ENCODE measurements at regions not wholly inside any gene's neighbourhood (a gene's known extent, or its start where the extent isn't known, plus 50 kb on each side); places are given as distances from the start of the nearest gene placed in this dataset.
"Not testable (repeated sequence)": the region's sequence is repeated elsewhere in the genome, so short reads cannot be mapped to it uniquely, and the experiment has no call there.

DNA sequence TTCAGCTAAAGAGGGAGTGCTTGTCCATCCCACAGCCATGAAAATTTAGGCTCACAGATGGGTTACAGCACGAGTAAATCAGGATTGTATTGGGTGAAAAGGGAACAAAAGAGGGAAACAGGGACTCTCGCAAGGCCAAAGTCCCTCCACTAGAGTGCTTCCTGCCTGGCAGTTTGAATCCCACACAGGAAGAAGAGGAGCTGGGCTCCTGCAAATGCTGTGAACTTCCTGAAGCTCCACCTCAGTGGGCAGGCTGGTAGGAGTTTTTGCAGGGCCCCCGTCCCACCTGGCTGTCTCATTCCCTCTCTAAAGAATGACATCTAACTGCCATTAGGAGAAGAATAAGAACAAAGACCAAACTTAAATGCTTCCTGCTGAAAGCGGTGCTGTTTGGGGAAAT lies 712.0 kb upstream of the PRMT6 start:
- H3K27me3 ChIP-seq (ENCODE audit: low read depth, low read length) = no peaks in the 10 kb centered on the region
- H3K9me3 ChIP-seq (ENCODE audit: control insufficient read depth in 1 of 2, low read length in 2 of 2) = peaks cover 0 to 7% of the 10 kb centered on the region in 2 donors
- H3K36me3 ChIP-seq (ENCODE audit: control insufficient read depth in 1 of 2, insufficient read depth in 2 of 2, low read length in 2 of 2) = no peaks in the 10 kb centered on the region
- H3K27ac ChIP-seq (ENCODE audit: low read length) = no peak overlapping the region
- no peak overlapping the region for H3K4me3 ChIP-seq (ENCODE audit: low read depth in 1 of 2, low read length in 2 of 2)
- H3K4me1 ChIP-seq (ENCODE audit: control insufficient read depth in 1 of 2, insufficient read depth in 2 of 2, low read length in 2 of 2) = no peaks in the 10 kb centered on the region

DNA sequence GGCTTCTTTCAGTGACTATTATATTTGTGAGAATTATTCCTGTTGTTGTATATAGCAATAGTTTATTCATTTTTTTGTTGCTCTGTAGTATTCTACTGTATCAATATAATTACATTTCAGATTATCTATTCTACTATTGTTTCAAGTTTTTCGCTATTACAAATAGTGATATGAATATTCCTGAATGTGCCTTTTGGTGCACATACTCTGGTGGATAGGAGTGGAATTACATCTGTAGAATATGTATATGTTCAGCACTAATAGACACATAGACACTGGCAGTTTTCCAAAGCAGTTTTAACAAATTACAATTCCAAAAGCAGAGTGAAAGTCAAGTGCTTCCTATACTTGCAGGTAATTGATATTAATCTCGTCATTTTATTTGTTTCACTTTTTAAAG lies 696.2 kb upstream of the PRMT6 start:
- Histone ChIP-seq H3K27ac (ENCODE audit: low read length) (no peak overlapping the region), H3K4me3 (ENCODE audit: low read depth in 1 of 2, low read length in 2 of 2) (no peak overlapping the region), H3K36me3 (ENCODE audit: control insufficient read depth in 1 of 2, insufficient read depth in 2 of 2, low read length in 2 of 2) (no peaks in the 10 kb centered on the region), H3K4me1 (ENCODE audit: control insufficient read depth in 1 of 2, insufficient read depth in 2 of 2, low read length in 2 of 2) (no peaks in the 10 kb centered on the region), H3K9me3 (ENCODE audit: control insufficient read depth in 1 of 2, low read length in 2 of 2) (peaks cover 0 to 6% of the 10 kb centered on the region in 2 donors), H3K27me3 (ENCODE audit: low read depth, low read length) (no peaks in the 10 kb centered on the region)

DNA sequence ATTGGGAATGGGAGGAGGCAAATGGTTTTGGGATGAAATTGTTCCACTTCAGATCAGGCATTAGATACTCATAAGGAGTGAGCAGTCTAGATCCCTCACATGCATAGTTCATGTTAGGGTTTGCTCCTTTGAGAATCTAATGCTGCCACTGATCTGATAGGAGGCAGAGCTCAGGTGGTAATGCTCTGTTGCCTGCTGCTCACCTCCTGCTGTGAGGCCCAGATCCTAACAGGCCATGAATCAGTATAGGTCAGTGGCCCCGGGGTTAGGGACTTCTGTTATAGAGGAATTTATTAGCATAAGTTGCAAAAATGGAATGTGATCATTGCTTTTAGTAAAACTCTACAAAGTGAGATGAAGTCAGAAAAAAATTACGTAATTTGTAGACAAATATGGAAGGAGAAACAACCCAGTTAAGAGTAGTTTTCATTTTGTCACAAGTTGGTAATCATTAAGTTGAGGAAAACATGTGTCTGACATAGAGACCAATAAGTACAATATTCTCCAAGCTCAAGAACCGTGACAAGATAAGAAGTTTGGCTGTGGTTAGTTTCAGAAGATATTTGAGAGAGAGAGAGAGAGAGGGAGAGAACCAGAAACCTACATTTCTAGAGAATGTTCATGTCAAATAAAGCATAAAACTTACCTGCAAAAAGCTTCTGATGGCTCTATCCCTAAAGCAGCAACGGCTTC lies 689.7 kb upstream of the PRMT6 start:
- no peak overlapping the region for H3K27ac ChIP-seq (ENCODE audit: low read length)
- no peaks in the 10 kb centered on the region for H3K27me3 ChIP-seq (ENCODE audit: low read depth, low read length)
- no peaks in the 10 kb centered on the region for H3K36me3 ChIP-seq (ENCODE audit: control insufficient read depth in 1 of 2, insufficient read depth in 2 of 2, low read length in 2 of 2)
- no peaks in the 10 kb centered on the region for H3K4me1 ChIP-seq (ENCODE audit: control insufficient read depth in 1 of 2, insufficient read depth in 2 of 2, low read length in 2 of 2)
- H3K9me3 ChIP-seq (ENCODE audit: control insufficient read depth in 1 of 2, low read length in 2 of 2) = no peaks in the 10 kb centered on the region
- H3K4me3 ChIP-seq (ENCODE audit: low read depth in 1 of 2, low read length in 2 of 2) = no peak overlapping the region

DNA sequence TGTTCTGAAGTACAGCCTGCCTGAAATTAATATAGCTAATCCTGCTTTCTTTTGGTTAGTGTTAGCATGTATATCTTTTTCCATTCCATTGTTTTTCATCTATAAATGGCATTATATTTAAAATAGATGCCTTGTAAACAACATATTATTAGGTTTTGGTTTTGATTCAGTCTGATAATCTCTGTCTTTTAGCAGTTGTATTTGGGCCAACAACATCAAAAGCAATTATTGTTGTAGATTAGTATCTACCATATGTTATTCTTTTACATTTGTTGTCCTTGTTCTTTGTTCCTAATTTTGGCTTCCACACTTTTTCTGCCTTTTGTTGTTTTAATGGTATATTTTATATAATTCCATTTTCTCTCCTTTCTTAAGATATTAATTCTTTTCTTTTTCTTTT lies 678.2 kb upstream of the PRMT6 start:
- Histone ChIP-seq H3K4me1 (ENCODE audit: control insufficient read depth in 1 of 2, insufficient read depth in 2 of 2, low read length in 2 of 2) (no peaks in the 10 kb centered on the region), H3K27ac (ENCODE audit: low read length) (no peak overlapping the region), H3K9me3 (ENCODE audit: control insufficient read depth in 1 of 2, low read length in 2 of 2) (no peaks in the 10 kb centered on the region), H3K4me3 (ENCODE audit: low read depth in 1 of 2, low read length in 2 of 2) (no peak overlapping the region), H3K36me3 (ENCODE audit: control insufficient read depth in 1 of 2, insufficient read depth in 2 of 2, low read length in 2 of 2) (no peaks in the 10 kb centered on the region), H3K27me3 (ENCODE audit: low read depth, low read length) (no peaks in the 10 kb centered on the region)

DNA sequence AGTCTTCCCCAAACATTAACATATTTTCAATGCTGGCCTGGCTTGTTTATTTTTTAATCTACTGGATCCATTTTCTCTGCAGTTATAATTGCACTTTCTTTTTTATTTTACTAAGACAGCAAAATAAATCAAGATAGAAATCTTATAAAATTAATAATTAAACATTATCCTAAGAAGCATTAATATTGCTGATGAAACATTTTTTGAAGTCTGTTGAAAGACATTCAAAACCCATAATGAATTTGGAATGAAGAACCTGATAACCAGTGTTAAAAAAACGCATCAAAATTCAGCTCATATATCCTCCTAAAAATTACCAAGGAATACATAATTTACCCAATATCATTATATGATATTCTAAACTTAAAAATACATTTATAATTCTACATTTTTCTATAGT lies 675.7 kb upstream of the PRMT6 start:
- Histone ChIP-seq H3K27ac (ENCODE audit: low read length) (no peak overlapping the region), H3K27me3 (ENCODE audit: low read depth, low read length) (no peaks in the 10 kb centered on the region), H3K4me3 (ENCODE audit: low read depth in 1 of 2, low read length in 2 of 2) (no peak overlapping the region), H3K9me3 (ENCODE audit: control insufficient read depth in 1 of 2, low read length in 2 of 2) (no peaks in the 10 kb centered on the region), H3K4me1 (ENCODE audit: control insufficient read depth in 1 of 2, insufficient read depth in 2 of 2, low read length in 2 of 2) (no peaks in the 10 kb centered on the region), H3K36me3 (ENCODE audit: control insufficient read depth in 1 of 2, insufficient read depth in 2 of 2, low read length in 2 of 2) (no peaks in the 10 kb centered on the region)

DNA sequence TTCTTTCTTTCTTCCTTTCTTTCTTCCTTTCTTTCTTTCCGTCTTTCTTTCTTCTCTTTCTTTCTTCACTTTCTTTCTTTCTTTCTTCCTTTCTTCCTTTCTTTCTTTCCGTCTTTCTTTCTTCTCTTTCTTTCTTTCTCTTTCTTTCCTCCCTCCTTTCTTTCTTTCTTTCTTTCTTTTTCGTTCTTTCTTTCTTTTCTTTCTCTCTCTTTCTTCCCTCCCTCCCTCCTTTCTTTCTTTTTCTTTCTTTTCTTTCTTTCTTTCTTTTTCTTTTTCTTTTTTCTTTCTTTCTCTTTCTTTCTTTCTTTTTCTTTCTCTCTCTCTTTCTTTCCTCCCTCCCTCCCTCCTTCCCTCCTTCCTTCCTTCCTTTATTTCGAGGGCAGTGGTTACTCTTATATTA lies 667.3 kb upstream of the PRMT6 start:
- not testable (repeated sequence) for H3K4me3 ChIP-seq (ENCODE audit: low read depth in 1 of 2, low read length in 2 of 2); H3K4me1 ChIP-seq (ENCODE audit: control insufficient read depth in 1 of 2, insufficient read depth in 2 of 2, low read length in 2 of 2); H3K9me3 ChIP-seq (ENCODE audit: control insufficient read depth in 1 of 2, low read length in 2 of 2); H3K36me3 ChIP-seq (ENCODE audit: control insufficient read depth in 1 of 2, insufficient read depth in 2 of 2, low read length in 2 of 2); H3K27ac ChIP-seq (ENCODE audit: low read length); H3K27me3 ChIP-seq (ENCODE audit: low read depth, low read length)

DNA sequence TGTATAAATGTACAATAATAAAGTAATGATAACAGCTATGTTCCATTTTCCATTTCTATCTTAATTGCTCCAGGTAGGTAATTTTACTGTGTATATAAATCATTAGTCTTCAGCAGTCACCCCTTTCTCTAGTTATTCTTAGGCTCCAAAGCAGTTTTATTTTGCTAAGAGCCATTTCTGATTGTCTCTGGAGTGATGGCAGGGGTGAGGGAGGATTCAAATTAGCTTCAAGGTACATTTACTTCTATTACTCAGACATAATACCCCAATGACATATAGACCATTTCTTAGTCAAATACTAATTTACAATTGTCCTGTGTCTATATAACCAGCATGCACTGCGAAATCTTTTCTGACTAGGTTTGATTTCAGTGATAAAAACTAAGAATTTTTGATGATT lies 663.4 kb upstream of the PRMT6 start:
- H3K36me3 ChIP-seq (ENCODE audit: control insufficient read depth in 1 of 2, insufficient read depth in 2 of 2, low read length in 2 of 2) = no peaks in the 10 kb centered on the region
- no peaks in the 10 kb centered on the region for H3K4me1 ChIP-seq (ENCODE audit: control insufficient read depth in 1 of 2, insufficient read depth in 2 of 2, low read length in 2 of 2)
- no peaks in the 10 kb centered on the region for H3K27me3 ChIP-seq (ENCODE audit: low read depth, low read length)
- no peaks in the 10 kb centered on the region for H3K9me3 ChIP-seq (ENCODE audit: control insufficient read depth in 1 of 2, low read length in 2 of 2)
- H3K27ac ChIP-seq (ENCODE audit: low read length) = no peak overlapping the region
- H3K4me3 ChIP-seq (ENCODE audit: low read depth in 1 of 2, low read length in 2 of 2) = no peak overlapping the region

DNA sequence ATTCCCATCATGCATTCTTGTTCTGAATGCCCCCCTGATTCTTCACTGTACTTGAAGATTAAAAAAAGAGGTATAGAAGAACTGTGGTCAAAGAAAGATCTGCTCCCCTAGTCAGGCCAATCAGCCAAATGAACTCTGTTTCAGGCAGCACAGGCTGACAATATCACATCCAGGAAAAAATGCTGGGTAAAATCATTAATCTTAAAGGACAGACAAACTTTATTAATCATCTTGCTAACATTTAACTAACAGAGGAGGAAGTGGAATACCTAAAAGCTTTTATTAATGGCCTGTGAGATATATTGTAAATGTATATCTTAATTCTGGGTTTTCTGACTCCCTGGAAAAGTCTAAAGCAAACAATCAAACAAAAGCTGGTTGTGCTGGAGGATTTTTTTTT lies 660.5 kb upstream of the PRMT6 start:
- Histone ChIP-seq H3K36me3 (ENCODE audit: control insufficient read depth in 1 of 2, insufficient read depth in 2 of 2, low read length in 2 of 2) (no peaks in the 10 kb centered on the region), H3K27ac (ENCODE audit: low read length) (no peak overlapping the region), H3K4me1 (ENCODE audit: control insufficient read depth in 1 of 2, insufficient read depth in 2 of 2, low read length in 2 of 2) (no peaks in the 10 kb centered on the region)

DNA sequence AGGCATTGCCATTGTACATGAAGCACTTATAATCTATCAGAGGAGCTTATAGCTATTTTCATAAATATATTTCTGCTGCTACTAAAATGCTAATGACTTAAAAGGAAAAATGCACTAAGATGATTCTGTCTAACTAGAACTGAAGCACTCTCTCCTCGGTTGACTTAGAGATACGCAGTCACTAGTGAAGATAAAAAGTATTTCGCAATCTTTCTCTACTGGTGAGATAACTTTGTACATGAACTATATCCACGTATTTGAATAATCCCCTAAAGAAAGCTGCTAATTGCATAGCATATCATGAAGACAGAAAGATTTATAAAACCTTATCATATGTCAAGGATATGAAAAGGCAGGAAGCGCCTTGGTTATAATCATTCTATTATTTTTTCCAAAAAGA lies 658.1 kb upstream of the PRMT6 start:
- Histone ChIP-seq H3K9me3 (ENCODE audit: control insufficient read depth in 1 of 2, low read length in 2 of 2) (no peaks in the 10 kb centered on the region), H3K4me3 (ENCODE audit: low read depth in 1 of 2, low read length in 2 of 2) (no peak overlapping the region), H3K4me1 (ENCODE audit: control insufficient read depth in 1 of 2, insufficient read depth in 2 of 2, low read length in 2 of 2) (no peaks in the 10 kb centered on the region), H3K36me3 (ENCODE audit: control insufficient read depth in 1 of 2, insufficient read depth in 2 of 2, low read length in 2 of 2) (no peaks in the 10 kb centered on the region), H3K27me3 (ENCODE audit: low read depth, low read length) (no peaks in the 10 kb centered on the region), H3K27ac (ENCODE audit: low read length) (no peak overlapping the region)

More for the DNA sequence above, 660.5 kb upstream of the PRMT6 start:
- Histone ChIP-seq H3K4me3 (ENCODE audit: low read depth in 1 of 2, low read length in 2 of 2) (no peak overlapping the region), H3K9me3 (ENCODE audit: control insufficient read depth in 1 of 2, low read length in 2 of 2) (no peaks in the 10 kb centered on the region), H3K27me3 (ENCODE audit: low read depth, low read length) (no peaks in the 10 kb centered on the region)

DNA sequence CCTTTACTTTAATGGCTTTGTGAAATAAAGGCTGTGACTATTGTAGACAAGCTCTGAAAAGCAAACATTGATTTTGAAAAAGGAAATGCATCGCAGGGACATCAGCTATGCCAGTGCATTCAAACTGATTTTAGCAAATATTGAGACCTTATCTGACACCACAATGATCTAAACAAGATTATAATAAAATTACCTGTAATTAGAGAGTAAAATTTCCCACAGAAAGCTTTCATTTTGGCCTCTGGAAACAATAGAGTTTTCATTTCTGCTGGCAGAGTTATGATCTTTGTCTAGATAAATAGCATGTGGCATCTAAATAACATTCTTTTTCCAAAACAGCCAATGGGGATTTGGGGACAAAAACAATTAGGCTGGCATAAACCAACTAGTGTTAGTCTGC lies 650.4 kb upstream of the PRMT6 start:
- H3K27ac ChIP-seq (ENCODE audit: low read length) = no peak overlapping the region

DNA sequence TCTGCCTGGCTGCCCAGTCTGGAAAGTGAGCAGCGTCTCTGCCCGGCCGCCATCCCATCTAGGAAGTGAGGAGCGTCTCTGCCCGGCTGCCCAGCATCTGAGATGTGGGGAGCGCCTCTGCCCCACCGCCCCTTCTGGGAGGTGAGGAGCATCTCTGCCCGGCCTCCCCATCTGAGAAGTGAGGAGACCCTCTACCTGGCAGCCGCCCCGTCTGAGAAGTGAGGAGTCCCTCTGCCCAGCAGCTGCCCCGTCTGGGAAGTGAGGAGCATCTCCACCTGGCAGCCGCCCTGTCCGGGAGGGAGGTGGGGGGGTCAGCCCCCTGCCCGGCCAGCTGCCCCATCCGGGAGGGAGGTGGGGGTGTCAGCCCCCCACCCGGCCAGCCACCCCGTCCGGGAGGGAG lies 644.2 kb upstream of the PRMT6 start:
- not testable (repeated sequence) for H3K27ac ChIP-seq (ENCODE audit: low read length); H3K27me3 ChIP-seq (ENCODE audit: low read depth, low read length); H3K4me3 ChIP-seq (ENCODE audit: low read depth in 1 of 2, low read length in 2 of 2); H3K4me1 ChIP-seq (ENCODE audit: control insufficient read depth in 1 of 2, insufficient read depth in 2 of 2, low read length in 2 of 2); H3K9me3 ChIP-seq (ENCODE audit: control insufficient read depth in 1 of 2, low read length in 2 of 2); H3K36me3 ChIP-seq (ENCODE audit: control insufficient read depth in 1 of 2, insufficient read depth in 2 of 2, low read length in 2 of 2)

More for the DNA sequence above, 650.4 kb upstream of the PRMT6 start:
- Histone ChIP-seq H3K9me3 (ENCODE audit: control insufficient read depth in 1 of 2, low read length in 2 of 2) (no peaks in the 10 kb centered on the region), H3K4me1 (ENCODE audit: control insufficient read depth in 1 of 2, insufficient read depth in 2 of 2, low read length in 2 of 2) (no peaks in the 10 kb centered on the region), H3K27me3 (ENCODE audit: low read depth, low read length) (no peaks in the 10 kb centered on the region), H3K36me3 (ENCODE audit: control insufficient read depth in 1 of 2, insufficient read depth in 2 of 2, low read length in 2 of 2) (no peaks in the 10 kb centered on the region), H3K4me3 (ENCODE audit: low read depth in 1 of 2, low read length in 2 of 2) (no peak overlapping the region)

DNA sequence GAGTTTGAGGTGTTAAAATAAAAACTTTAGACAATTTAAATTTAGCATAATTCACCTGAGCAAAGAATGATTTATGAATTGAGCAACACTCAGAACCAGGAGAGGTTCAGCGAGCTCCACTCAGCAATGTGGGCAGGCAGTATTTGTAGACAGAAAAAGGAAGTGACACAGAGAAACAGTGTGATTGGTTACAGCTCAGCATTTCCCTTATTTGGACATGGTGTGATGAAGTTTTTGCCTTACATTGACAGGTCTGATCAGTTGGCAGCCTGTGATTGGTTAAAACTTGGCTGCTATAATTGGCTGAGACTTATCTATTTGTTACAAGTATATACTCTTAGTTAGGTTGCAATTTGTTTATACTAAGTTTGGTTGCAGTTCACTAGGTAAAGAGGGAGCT lies 621.2 kb upstream of the PRMT6 start:
- H3K4me3 ChIP-seq (ENCODE audit: low read depth in 1 of 2, low read length in 2 of 2) = no peak overlapping the region
- H3K27me3 ChIP-seq (ENCODE audit: low read depth, low read length) = no peaks in the 10 kb centered on the region
- H3K9me3 ChIP-seq (ENCODE audit: control insufficient read depth in 1 of 2, low read length in 2 of 2) = no peaks in the 10 kb centered on the region
- H3K4me1 ChIP-seq (ENCODE audit: control insufficient read depth in 1 of 2, insufficient read depth in 2 of 2, low read length in 2 of 2) = no peaks in the 10 kb centered on the region
- no peaks in the 10 kb centered on the region for H3K36me3 ChIP-seq (ENCODE audit: control insufficient read depth in 1 of 2, insufficient read depth in 2 of 2, low read length in 2 of 2)
- no peak overlapping the region for H3K27ac ChIP-seq (ENCODE audit: low read length)
